ENCODE measurements at regions not wholly inside any gene's neighbourhood (a gene's known extent, or its start where the extent isn't known, plus 50 kb on each side); places are given as distances from the start of the nearest gene placed in this dataset.
"Not testable (repeated sequence)": the region's sequence is repeated elsewhere in the genome, so short reads cannot be mapped to it uniquely, and the experiment has no call there.

GRCh38 chr6:44739181-44739580, 351.7 kb downstream of the CDC5L start:
- no peaks in the 10 kb centered on the region for H3K4me1 Mint-ChIP-seq
- no peak overlapping the region for H3K27ac Mint-ChIP-seq
- H3K36me3 ChIP-seq (ENCODE audit: insufficient read depth, low read length), result no peaks in the 10 kb centered on the region
- H3K4me1 ChIP-seq (ENCODE audit: insufficient read depth, low read length), result no peaks in the 10 kb centered on the region
- H3K27ac ChIP-seq (ENCODE audit: low read depth, low read length), result no peak overlapping the region
- no peak overlapping the region for H3K4me3 ChIP-seq (ENCODE audit: low read length)
- peaks cover 5 to 14% of the 10 kb centered on the region in 2 donors for H3K27me3 Mint-ChIP-seq
- H3K36me3 Mint-ChIP-seq, result no peaks in the 10 kb centered on the region
- no peak for DNase-seq
- H3K9me3 Mint-ChIP-seq, result no peaks in the 10 kb centered on the region
- CTCF ChIA-PET, result no interaction called here
- no peak overlapping the region for H3K4me3 Mint-ChIP-seq
- POLR2A ChIA-PET, result no interaction called here
- no peaks in the 10 kb centered on the region for H3K9me3 ChIP-seq (ENCODE audit: low read length)
- no peaks in the 10 kb centered on the region for H3K27me3 ChIP-seq (ENCODE audit: insufficient read depth, low read length, poor library complexity, severe bottlenecking)

GRCh38 chr6:44740566-44741120, 353.1 kb downstream of the CDC5L start:
- DNase-seq, result no peak
- Mint-ChIP-seq H3K4me1 (no peaks in the 10 kb centered on the region), H3K36me3 (no peaks in the 10 kb centered on the region), H3K9me3 (peaks cover 0 to 5% (median 2%) of the 10 kb centered on the region in 5 donors), H3K27ac (no peak overlapping the region), H3K27me3 (peaks cover 10% of the 10 kb centered on the region in 2 donors), H3K4me3 (no peak overlapping the region)
- Histone ChIP-seq H3K4me3 (ENCODE audit: low read length) (no peak overlapping the region), H3K27ac (ENCODE audit: low read depth, low read length) (no peak overlapping the region), H3K36me3 (ENCODE audit: insufficient read depth, low read length) (no peaks in the 10 kb centered on the region), H3K4me1 (ENCODE audit: insufficient read depth, low read length) (no peaks in the 10 kb centered on the region), H3K9me3 (ENCODE audit: low read length) (no peaks in the 10 kb centered on the region), H3K27me3 (ENCODE audit: insufficient read depth, low read length, poor library complexity, severe bottlenecking) (no peaks in the 10 kb centered on the region)
- POLR2A ChIA-PET, result no interaction called here
- CTCF ChIA-PET, result no interaction called here

GRCh38 chr6:44742201-44742600, 354.7 kb downstream of the CDC5L start:
- Mint-ChIP-seq H3K27ac (no peak overlapping the region), H3K36me3 (peaks cover 0 to 5% (median 0%) of the 10 kb centered on the region in 3 donors), H3K9me3 (peaks cover 0 to 5% (median 2%) of the 10 kb centered on the region in 5 donors), H3K27me3 (peaks cover 10% of the 10 kb centered on the region in 2 donors), H3K4me1 (no peaks in the 10 kb centered on the region), H3K4me3 (no peak overlapping the region)
- ChIA-PET CTCF (no interaction called here), POLR2A (no interaction called here)
- no peaks in the 10 kb centered on the region for H3K36me3 ChIP-seq (ENCODE audit: insufficient read depth, low read length)
- no peaks in the 10 kb centered on the region for H3K4me1 ChIP-seq (ENCODE audit: insufficient read depth, low read length)
- no peaks in the 10 kb centered on the region for H3K27me3 ChIP-seq (ENCODE audit: insufficient read depth, low read length, poor library complexity, severe bottlenecking)
- no peaks in the 10 kb centered on the region for H3K9me3 ChIP-seq (ENCODE audit: low read length)
- no peak overlapping the region for H3K4me3 ChIP-seq (ENCODE audit: low read length)
- no peak for DNase-seq
- H3K27ac ChIP-seq (ENCODE audit: low read depth, low read length), result no peak overlapping the region

- no peaks in the 10 kb centered on the region for H3K4me1 Mint-ChIP-seq
- peaks cover 10% of the 10 kb centered on the region in 2 donors for H3K27me3 Mint-ChIP-seq
- Histone ChIP-seq H3K4me3 (ENCODE audit: low read length) (no peak overlapping the region), H3K36me3 (ENCODE audit: insufficient read depth, low read length) (no peaks in the 10 kb centered on the region), H3K4me1 (ENCODE audit: insufficient read depth, low read length) (no peaks in the 10 kb centered on the region), H3K27ac (ENCODE audit: low read depth, low read length) (no peak overlapping the region), H3K27me3 (ENCODE audit: insufficient read depth, low read length, poor library complexity, severe bottlenecking) (no peaks in the 10 kb centered on the region), H3K9me3 (ENCODE audit: low read length) (no peaks in the 10 kb centered on the region)
- no peak overlapping the region for H3K4me3 Mint-ChIP-seq
- ChIA-PET CTCF (no interaction called here), POLR2A (no interaction called here)
- DNase-seq, result no peak
- peak overlapping the region in 1 of 8 donors; percentile 6 for H3K27ac Mint-ChIP-seq
- peaks cover 0 to 5% (median 0%) of the 10 kb centered on the region in 3 donors for H3K36me3 Mint-ChIP-seq
- peaks cover 0 to 5% (median 2%) of the 10 kb centered on the region in 5 donors for H3K9me3 Mint-ChIP-seq
These were observed 355.4 kb downstream of the CDC5L start for GRCh38 chr6:44742828-44743372.

- not testable (repeated sequence) for H3K27ac Mint-ChIP-seq
- H3K36me3 Mint-ChIP-seq, result peaks cover 1 to 39% (median 3%) of the 10 kb centered on the region in 3 donors
These were observed 372.6 kb downstream of the CDC5L start for GRCh38 chr6:44760116-44760515.

GRCh38 chr6:44761046-44761445, 373.5 kb downstream of the CDC5L start:
- H3K27me3 Mint-ChIP-seq, result peaks cover 0 to 3% of the 10 kb centered on the region in 2 donors
- no peak overlapping the region for H3K4me3 ChIP-seq (ENCODE audit: low read length)
- POLR2A ChIA-PET, result no interaction called here

More at GRCh38 chr6:44760116-44760515, 372.6 kb downstream of the CDC5L start:
- H3K4me1 ChIP-seq (ENCODE audit: insufficient read depth, low read length); CTCF ChIA-PET; H3K27me3 Mint-ChIP-seq; H3K36me3 ChIP-seq (ENCODE audit: insufficient read depth, low read length); POLR2A ChIA-PET; H3K9me3 ChIP-seq (ENCODE audit: low read length); H3K27me3 ChIP-seq (ENCODE audit: insufficient read depth, low read length, poor library complexity, severe bottlenecking); H3K4me3 Mint-ChIP-seq; H3K4me3 ChIP-seq (ENCODE audit: low read length); DNase-seq; H3K27ac ChIP-seq (ENCODE audit: low read depth, low read length); H3K4me1 Mint-ChIP-seq: not testable (repeated sequence)
- H3K9me3 Mint-ChIP-seq, result peaks cover 18 to 56% (median 43%) of the 10 kb centered on the region in 5 donors

GRCh38 chr6:44762496-44762895, 375.0 kb downstream of the CDC5L start:
- Mint-ChIP-seq H3K4me3 (no peak overlapping the region), H3K27me3 (peaks cover 3 to 9% of the 10 kb centered on the region in 2 donors), H3K36me3 (peaks cover 1 to 46% (median 3%) of the 10 kb centered on the region in 3 donors), H3K9me3 (peaks cover 18 to 52% (median 43%) of the 10 kb centered on the region in 5 donors), H3K27ac (no peak overlapping the region), H3K4me1 (no peaks in the 10 kb centered on the region)
- Histone ChIP-seq H3K27ac (ENCODE audit: low read depth, low read length) (no peak overlapping the region), H3K4me1 (ENCODE audit: insufficient read depth, low read length) (no peaks in the 10 kb centered on the region), H3K4me3 (ENCODE audit: low read length) (no peak overlapping the region), H3K9me3 (ENCODE audit: low read length) (no peaks in the 10 kb centered on the region), H3K36me3 (ENCODE audit: insufficient read depth, low read length) (no peaks in the 10 kb centered on the region), H3K27me3 (ENCODE audit: insufficient read depth, low read length, poor library complexity, severe bottlenecking) (no peaks in the 10 kb centered on the region)
- no peak for DNase-seq
- CTCF ChIA-PET, result no interaction called here
- POLR2A ChIA-PET, result no interaction called here

More at GRCh38 chr6:44761046-44761445, 373.5 kb downstream of the CDC5L start:
- H3K36me3 ChIP-seq (ENCODE audit: insufficient read depth, low read length), result no peaks in the 10 kb centered on the region
- no peak for DNase-seq
- Mint-ChIP-seq H3K4me3 (no peak overlapping the region), H3K4me1 (no peaks in the 10 kb centered on the region), H3K27ac (no peak overlapping the region), H3K36me3 (peaks cover 1 to 46% (median 3%) of the 10 kb centered on the region in 3 donors), H3K9me3 (peaks cover 18 to 52% (median 43%) of the 10 kb centered on the region in 5 donors)
- no peak overlapping the region for H3K27ac ChIP-seq (ENCODE audit: low read depth, low read length)
- H3K9me3 ChIP-seq (ENCODE audit: low read length), result no peaks in the 10 kb centered on the region
- H3K27me3 ChIP-seq (ENCODE audit: insufficient read depth, low read length, poor library complexity, severe bottlenecking), result no peaks in the 10 kb centered on the region
- CTCF ChIA-PET, result no interaction called here
- no peaks in the 10 kb centered on the region for H3K4me1 ChIP-seq (ENCODE audit: insufficient read depth, low read length)

- H3K27me3 Mint-ChIP-seq, result peaks cover 5 to 6% of the 10 kb centered on the region in 2 donors
- CTCF ChIA-PET, result no interaction called here
These were observed 384.3 kb downstream of the CDC5L start for GRCh38 chr6:44771647-44772415.

More at GRCh38 chr6:44771647-44772415, 384.3 kb downstream of the CDC5L start:
- H3K27ac Mint-ChIP-seq, result no peak overlapping the region
- H3K4me1 ChIP-seq (ENCODE audit: insufficient read depth, low read length), result no peaks in the 10 kb centered on the region
- H3K36me3 Mint-ChIP-seq, result peaks cover 0 to 16% (median 3%) of the 10 kb centered on the region in 3 donors
- no peak for DNase-seq
- H3K9me3 Mint-ChIP-seq, result peaks cover 0 to 2% (median 0%) of the 10 kb centered on the region in 5 donors
- H3K36me3 ChIP-seq (ENCODE audit: insufficient read depth, low read length), result no peaks in the 10 kb centered on the region
- POLR2A ChIA-PET, result no interaction called here
- H3K27ac ChIP-seq (ENCODE audit: low read depth, low read length), result no peak overlapping the region
- H3K27me3 ChIP-seq (ENCODE audit: insufficient read depth, low read length, poor library complexity, severe bottlenecking), result no peaks in the 10 kb centered on the region
- H3K9me3 ChIP-seq (ENCODE audit: low read length), result no peaks in the 10 kb centered on the region
- H3K4me3 ChIP-seq (ENCODE audit: low read length), result no peak overlapping the region
- peaks cover 2 to 9% (median 3%) of the 10 kb centered on the region in 3 donors for H3K4me1 Mint-ChIP-seq
- H3K4me3 Mint-ChIP-seq, result no peak overlapping the region
